ENCODE measurements at regions not wholly inside any gene's neighbourhood (a gene's known extent, or its start where the extent isn't known, plus 50 kb on each side); places are given as distances from the start of the nearest gene placed in this dataset.

DNA sequence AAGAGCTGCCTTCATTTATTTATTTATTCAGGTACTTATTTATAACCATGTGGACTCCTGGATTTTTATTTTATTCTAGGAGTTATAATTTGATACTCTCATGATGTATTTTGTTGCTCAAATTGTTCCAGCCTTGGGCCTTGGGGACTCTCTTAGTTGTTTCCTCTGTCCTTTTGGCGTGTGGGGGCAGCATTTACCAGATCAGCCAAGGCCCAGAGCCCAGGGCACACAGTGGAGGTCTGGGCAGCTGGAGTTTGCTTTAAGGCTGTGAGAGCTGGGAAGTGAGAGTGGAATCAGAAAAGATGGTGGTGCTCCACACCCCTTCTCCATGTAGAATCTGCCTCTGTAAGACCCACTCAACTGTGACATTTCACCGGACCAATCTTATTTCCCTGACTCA lies 398.9 kb downstream of the RPS24 start:
- peak; percentile 30 for DNase-seq (ENCODE audit: low spot score)

DNA sequence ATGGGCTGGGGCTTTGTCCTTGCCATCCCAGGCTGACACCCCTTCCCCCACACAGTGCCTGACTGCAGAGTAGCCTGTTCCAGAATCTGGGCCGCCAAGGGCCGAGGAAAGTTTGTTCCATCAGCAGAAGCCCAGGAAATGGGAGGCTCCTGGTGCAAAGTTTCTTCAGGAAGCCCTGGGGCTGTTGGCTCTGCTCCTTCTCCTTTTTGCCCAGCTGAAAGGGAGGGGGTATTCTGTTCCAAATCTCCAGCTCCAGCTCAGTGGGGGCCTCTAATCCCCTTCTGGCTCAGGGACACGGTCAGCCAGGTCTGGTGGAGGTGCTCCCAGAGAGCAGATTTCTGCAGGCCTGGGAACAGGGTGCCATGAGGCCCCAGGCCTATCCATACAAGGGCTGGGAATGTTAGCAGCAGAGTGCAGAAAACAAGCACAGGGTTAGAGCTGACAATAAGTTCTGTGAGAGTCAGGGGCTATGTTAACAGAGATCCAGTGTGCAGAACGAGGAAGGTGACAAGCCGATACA lies 399.5 kb downstream of the RPS24 start:
- DNase-seq (ENCODE audit: low spot score): peak; percentile 69

DNA sequence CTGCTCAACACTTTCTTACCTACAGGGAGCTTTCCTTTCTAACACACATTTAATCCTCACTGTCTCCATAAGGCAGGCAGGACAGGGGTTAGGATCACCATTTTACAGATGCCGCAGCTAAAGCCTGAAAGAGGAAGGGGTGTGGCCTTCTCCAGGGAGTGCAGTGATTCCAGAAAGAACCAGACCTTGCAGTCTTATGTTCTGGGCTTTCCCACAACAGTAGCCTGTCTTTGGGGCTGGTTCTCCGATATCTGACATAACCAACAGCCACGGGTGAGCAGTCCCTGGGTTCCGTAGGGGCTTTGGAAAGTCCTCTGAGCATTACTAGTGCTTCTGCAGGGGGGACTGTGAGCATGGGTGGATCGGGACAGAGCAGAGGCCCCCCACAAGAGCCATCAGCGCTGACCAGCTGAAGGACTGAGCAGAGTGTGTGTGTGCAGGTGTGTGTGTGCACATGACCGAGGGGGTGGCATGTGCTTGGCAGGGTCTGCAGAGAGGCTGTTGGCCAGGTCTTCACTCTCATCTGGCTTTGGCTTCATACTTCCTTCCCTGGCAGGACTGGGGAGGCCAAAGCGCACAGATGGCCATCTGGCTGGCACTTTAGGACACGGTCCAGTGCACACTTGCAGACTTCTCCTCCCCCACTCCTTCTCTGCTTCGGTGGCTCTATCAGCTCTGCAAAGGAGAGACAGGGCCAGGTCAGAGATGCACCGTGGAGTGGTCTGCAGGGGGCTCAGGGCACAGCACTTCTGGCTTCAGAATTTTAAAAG lies 400.3 kb downstream of the RPS24 start:
- peak; percentile 55 for DNase-seq (ENCODE audit: low spot score)

DNA sequence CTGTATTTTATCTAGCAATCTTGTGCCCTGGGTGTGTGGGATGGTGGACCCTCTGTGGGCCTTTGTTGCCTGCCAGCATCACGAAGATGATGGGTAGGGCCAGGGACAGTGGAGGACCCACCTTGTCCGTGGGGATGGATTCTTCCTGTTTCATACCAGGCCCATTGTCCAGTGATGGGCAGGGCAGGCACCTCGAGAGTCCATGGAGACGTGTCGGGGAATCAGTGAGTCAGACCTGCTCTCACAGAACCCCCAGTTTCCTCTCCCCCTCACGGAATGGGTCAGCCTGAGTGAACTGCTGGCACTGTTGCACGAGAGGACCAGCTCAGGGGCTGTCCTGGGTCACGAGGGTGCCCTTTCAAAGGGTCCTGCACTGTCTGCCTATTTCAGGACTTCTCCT lies 401.2 kb downstream of the RPS24 start:
- peak; percentile 73 for DNase-seq (ENCODE audit: low spot score)

DNA sequence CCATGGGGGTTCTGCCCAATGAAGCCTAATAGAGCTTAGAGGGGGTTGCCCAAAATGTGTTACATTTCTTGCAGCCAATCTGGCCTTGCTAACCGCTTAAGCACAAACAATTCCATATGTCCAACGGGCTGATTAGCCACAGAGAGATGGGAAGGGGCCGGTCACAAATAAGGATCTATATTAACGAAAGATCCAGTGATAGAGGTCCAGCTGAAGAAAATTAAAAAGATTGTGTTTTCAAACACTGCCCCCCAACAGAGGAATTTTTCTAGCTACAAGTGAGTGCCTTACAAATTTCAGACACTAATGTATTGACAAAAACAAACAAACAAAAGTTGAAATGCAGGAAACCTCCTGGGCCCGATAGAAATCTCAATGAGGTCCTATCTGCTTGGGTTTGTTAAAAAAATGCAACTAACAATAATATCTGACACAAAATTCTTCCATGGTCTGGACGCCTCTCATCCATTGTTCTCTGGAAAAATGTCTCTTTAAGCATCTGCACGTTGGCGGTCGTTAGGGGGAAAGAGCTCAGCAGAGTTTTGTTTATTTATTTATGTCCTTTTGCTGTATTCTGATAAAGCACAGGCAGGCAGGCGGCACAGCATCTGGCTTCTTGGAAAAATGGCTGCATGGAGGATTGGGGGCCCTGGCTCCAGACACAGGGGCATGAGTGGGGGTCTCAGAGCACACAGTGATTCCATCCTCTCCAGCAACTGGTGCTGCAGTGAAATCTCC lies 402.0 kb downstream of the RPS24 start:
- no peak for DNase-seq (ENCODE audit: low spot score)

DNA sequence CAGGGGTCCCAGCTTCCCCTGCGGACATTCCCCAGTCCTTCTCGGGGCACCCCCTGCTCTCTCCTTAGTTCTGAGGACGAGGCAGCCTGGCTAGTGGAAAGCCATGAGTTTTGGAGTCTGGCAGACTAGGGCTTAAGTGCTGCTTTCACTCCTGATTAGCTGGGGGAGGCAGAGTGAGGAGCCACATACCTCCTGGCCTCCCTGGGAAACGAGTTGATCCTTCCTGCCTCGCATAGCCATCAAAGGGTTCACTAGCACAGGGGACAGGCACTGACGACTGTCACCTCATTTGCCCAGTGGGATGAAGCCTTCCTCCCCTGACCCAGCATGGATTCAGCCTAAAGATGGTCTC lies 402.5 kb downstream of the RPS24 start:
- DNase-seq (ENCODE audit: low spot score): peak; percentile 51

DNA sequence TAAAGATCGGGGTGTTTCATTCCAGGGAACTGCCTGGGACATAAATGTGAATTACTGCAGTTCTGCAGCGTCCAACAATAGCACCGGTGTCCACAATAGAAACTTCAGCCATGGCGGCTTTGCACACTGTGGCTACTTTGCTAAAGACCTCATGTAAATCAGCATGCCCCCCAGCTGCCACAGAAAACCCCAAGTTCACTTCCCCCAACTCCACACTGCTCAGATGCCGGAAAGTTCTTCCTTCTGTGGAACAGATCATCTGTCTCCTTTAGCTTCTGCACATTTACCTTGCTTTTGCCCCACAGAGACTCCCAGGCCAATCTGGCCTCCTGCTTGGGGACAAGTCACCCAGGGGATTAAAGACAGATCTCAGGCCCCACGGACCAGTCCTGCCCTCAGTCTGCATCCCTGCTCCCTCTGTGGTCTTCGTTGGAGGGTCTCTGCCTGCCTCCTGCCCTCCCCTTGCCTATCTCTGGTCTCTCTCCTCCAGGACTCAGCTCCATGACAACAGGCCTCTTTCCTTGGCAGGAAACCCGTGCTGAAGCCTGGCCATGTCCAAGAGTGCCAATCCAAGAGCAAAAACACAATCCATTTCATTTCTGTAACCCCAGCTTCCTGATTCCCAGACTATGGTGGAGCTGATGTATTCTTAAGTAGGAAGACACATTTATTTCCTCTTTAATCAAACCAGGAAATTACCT lies 403.2 kb downstream of the RPS24 start:
- peak; percentile 74 for DNase-seq (ENCODE audit: low spot score)

DNA sequence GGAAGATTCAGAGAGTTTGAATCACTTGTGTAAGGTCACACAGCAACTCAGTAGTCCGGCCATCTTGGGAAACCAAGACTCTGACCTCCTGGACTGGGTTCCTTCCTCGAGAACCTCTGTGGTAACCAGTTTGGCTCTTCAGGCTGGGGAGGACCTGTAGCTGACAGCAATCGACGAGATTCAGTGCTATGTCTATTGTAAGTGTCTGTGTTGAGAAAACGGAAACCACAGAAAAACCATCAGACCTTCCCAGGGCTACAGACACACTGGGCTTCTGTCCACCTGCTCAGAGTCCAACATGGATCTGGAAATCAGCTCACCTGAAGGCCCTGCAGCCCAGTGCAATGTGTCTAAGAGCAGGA lies 403.7 kb downstream of the RPS24 start:
- peak; percentile 41 for DNase-seq (ENCODE audit: low spot score)

DNA sequence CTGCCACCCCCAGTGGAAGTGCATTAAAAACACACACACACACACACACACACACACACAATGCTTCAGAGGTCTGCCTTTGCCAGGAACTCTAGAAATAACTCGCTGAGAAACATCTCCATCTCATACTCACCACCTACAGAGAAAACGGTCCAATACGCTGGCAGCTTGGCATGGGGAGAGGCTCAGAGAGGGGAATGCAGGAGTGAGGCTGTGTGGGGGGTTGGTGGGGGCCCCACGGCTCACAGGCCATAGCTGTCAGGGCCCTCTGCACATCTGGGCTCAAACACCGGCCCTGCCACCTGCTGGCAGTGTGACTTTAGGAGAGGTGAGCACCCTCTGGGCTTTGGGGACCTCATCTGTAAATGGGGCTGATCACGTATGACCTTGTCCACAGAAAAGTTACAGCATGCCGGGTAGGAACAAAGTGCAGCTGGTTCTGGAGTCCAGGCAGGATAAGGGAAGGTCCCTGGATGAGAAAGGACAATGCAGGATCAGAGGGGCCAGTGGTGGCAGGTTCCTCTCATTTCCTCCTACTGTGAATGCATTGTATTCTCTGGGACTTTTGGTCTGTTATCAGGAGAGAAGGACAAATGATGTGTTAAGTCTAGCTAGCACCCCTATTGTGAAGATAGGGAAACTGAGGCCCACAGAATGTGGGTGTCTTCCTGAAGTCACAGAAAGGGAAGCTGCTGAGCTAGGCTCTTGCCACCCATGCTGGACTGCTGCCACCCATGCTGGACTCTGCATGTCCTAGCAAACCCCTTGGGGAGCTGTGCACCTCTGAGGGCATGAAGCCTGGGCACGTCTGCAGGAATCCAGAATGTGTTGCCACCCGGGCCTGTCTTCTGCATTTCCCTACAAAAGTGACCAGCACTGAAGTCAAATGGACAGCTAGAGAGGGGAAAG lies 404.6 kb downstream of the RPS24 start:
- peak; percentile 71 for DNase-seq (ENCODE audit: low spot score)

DNA sequence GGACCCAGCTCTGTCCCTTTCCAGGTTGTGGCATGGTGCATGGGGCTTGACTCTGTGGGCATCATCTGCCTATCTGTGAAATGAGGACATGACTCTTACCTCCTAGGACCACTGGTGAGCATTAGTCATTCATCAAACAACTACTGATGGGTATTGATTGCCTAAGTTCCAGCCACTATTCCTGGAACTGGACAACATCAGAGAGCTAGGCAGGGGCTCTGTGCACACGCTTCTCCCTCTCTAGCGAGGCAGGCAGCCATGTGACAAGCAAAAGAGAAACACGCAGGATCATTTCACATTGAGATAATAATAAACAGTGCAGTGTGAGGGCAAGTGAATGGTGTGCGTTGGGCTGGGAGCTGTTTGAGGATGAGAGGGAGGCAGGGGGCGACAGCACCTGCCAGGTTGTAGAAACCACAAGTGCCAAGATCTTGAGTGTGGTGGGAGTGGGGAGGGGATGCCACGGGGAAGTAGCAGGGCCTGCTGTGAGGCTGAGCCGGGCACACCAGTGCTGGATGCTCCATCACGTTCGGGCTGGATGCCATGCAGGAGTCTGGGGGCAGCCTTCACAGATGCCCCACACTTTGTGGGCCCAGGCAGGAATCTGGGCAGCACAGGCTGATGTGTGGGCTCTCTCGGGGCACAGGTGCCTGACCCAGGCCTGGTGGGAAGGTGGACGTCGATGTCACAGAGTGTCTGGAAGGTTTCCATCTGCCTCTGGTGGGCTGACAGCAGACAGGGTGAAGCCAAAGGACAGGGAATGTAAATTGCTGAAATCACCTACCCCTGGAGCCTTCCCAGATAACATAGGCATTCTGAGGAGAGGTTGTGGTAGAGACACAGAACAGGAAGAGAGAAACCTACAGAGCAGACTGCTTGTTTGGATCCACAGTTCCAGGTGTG lies 405.5 kb downstream of the RPS24 start:
- DNase-seq (ENCODE audit: low spot score): peak; percentile 68

DNA sequence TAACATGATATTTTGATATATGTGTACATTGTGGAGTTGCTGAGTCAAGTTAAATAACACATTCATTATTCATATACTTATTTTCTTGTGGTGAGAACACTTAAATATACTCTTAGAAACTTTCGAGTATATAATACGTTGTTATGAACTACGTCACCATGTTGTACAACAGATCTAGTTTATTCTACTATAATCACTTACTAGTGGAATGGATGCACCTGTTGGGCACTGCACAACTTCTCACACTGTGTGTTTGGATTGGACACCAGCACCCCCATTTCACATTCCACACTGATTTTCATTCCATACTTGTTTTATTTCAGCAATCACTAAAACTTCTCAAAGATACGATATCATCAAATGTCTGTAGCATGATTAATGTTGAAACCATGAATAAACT lies 407.3 kb downstream of the RPS24 start:
- DNase-seq (ENCODE audit: low spot score): no peak

DNA sequence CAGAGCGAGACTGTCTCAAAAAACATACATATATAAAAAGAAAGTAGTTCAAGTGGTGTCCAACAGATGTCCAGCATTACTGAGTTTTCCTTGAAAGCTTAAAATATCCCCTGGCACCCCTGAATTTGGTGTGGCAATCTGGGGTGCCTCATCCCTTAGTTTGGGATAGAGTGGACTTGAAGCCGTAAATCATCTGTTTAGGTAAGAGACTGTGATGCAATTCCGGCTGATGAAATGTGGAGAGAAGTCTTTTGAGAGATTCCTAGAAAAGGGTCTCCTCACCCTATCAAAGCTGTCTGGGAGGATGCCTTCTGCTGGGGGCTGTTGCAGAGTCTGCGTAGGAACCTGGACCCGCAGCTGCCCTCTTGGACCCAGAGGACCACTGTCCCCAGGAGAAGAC lies 408.0 kb downstream of the RPS24 start:
- peak; percentile 75 for DNase-seq (ENCODE audit: low spot score)

DNA sequence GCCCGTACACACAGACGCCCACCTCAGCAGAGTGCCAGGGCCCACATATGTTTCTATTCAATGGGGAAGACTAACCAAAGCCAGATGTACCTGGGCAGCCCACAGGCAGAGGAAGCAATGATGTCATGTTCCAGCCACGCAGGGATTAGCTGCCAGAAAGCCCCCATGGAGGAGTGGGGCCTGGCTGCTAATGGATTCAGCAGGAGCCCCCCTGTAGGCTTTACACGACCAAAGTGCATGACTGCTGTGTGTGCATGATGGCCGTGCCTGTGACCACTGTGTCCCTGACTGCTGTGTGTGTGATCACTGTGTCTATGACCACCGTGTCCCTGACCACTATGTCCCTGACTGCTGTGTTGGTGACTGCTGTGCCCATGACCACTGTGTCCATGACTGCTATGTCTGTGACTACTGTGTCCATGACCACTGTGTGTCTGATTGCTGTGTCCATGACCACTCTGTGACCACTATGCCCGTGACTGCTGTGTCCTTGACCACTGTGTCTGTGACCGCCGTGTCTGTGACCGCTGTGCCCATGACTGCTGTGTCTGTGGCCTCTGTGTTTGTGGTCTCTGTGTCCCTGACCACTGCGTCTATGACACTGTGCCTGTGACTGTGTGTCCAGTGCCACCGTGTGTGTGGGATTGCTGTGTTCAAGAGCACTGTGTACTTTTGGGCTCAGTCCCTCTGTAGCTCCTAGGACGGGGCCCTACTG lies 409.3 kb downstream of the RPS24 start:
- peak; percentile 74 for DNase-seq (ENCODE audit: low spot score)

DNA sequence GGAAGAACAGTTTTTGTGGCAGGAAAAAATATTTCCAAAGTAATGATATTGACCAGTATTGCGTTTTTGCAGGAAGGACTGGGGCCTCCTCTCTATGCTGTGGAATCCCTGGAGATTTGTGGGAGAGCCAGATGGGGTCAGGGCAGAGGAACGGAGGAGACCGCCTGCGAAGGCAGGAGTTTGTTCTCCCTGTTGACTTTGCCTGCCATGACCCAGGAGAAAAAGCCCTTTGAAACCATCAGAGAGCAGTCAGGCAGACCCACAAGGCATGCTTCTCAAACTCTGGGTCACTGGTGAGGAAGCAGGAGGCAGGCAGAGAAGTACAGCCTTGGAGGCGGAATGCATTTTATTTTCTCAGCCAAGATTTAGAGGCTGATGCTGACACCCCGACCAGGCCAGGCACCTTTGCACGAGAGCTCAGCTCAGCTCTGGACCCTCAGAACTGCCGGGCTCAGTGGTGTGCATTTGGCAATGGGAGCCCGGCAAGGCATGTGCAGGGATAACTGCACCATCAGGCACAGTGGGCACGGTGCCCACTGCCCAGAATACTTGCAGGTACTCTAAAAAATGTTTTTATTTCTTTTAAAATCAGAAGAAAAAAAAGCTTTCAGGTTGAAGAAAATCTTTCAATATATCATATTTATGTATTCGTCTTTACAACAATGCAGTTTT lies 410.4 kb downstream of the RPS24 start:
- DNase-seq (ENCODE audit: low spot score): peak; percentile 39

DNA sequence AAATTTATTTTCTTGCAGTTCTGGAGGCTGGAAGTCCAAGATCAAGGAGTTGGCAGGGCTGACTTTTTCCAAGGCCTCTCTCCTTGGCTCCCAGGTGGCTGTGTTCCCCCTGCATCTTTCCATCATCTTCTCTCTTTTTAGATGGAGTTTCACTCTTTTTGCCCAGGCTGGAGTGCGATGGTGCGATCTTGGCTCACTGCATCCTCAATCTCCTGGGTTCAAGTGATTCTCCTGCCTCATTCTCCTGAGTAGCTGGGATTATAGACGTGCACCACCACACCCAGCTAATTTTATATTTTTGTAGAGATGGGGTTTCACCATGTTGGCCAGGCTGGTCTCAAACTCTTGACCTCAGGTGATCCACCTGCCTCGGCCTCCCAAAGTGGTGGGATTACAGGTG lies 411.1 kb downstream of the RPS24 start:
- DNase-seq (ENCODE audit: low spot score): peak; percentile 39

DNA sequence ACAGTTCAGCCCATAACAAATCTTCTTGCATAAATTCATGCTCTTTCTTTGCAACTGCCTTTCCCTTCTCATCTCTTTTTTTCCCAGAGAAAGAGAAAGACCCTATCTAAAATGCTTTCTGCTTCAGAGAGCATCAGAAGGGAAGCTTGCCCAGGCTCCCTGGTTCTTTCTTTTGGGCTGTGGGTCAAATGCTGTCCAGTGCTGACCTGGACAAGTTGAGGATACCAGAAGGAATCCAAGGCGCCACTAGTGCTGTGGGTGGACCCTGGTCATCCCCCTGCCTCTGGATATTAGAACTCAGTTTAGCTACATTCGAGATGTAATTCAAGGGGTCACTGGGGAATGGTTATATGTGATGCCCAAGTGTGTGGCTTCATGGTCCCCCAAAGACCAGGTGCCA lies 411.6 kb downstream of the RPS24 start:
- DNase-seq (ENCODE audit: low spot score): peak; percentile 41

DNA sequence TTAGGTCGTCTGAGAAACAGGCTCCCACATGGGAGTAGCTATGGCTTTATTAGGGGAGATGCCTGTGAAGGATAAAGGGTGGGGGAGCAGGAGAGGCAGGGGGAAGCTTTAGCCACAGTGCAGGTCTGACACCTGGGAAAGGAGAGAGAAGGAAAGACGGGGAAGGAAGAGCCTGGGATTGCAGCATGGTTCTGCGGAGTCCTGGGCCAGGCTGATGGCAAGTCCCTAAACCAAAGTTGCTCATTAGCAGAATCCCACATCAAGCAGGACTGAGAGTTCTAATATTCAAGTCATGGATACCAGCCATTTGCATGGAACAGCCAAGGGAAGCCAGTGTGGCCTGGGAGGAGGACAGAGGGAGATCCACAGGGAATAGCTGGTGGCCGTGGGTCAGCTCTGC lies 414.8 kb downstream of the RPS24 start:
- peak; percentile 62 for DNase-seq (ENCODE audit: low spot score)

DNA sequence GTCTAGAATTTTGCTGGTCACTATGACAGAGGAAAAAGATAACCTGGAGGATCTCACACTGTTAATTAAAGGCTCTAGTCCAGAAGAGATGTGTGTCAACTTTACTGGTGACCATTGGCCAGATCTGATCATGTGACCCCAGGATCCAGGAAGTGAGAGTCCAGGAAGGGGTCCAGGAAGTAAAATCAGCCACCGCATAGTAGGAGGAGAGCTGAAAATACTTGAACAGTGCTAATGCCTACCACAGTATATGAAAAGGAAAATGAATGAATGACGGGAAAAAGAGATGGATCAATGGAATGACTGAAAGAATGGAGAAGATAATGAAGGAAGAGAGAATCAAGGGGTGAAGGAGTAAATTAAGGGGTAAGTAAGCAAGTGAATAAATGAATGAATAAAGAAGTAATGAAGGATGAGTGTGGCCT lies 415.3 kb downstream of the RPS24 start:
- DNase-seq (ENCODE audit: low spot score): no peak

DNA sequence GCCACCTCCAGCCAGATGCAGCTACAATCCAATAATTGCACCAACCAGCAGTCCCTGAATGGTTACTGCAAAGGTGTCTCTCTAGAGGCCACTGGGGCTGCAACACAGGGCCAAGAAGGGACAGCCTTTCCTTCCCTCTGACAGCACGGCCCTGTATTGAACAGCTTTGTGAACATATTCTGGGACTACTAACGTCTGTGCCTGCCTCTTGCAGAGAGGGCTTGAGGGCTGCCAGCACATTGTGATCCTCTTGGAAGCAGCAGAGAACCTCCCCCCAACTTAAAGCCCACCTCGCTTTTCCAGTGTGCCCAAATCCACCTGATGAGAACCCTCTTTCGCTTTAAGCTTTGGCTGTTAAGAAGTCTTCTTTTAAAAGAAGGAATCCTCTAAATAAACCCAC lies 415.9 kb downstream of the RPS24 start:
- DNase-seq (ENCODE audit: low spot score): peak; percentile 60
